PFSK-1 (cell line): ENCODE measurements at regions not wholly inside any gene's neighbourhood (a gene's known extent, or its start where the extent isn't known, plus 50 kb on each side); places are given as distances from the start of the nearest gene placed in this dataset.

ENCODE experiments used
- FOXP2 ChIP-seq: optimal IDR thresholded peaks from 2 replicates; pipeline ENCODE3; 2011; ENCODE audit warnings: borderline replicate concordance, control low read depth, inconsistent platforms; ENCODE audit not compliant: insufficient read depth; ENCODE audit errors: extremely low read length, extremely low read depth
- POLR2AphosphoS5 ChIP-seq: IDR thresholded peaks from 2 replicates; pipeline ENCODE4 v1.6.1; 2012; ENCODE audit warnings: low read depth, mild to moderate bottlenecking, control low read depth, low read length, moderate library complexity
- REST ChIP-seq, 2 experiments: IDR thresholded peaks; 2 replicates each; pipeline versions ENCODE4 v1.6.1 to v1.8.0; 2011 to 2012; ENCODE audit warnings: low read depth in 2 of 2, low read length in 2 of 2, control low read depth in 1 of 2, inconsistent platforms in 1 of 2, mild to moderate bottlenecking in 1 of 2, moderate library complexity in 1 of 2; ENCODE audit not compliant: insufficient read depth in 1 of 2
- SIN3A ChIP-seq: IDR thresholded peaks from 2 replicates; pipeline ENCODE4 v1.6.1; 2012; ENCODE audit warnings: mild to moderate bottlenecking, low read length, moderate library complexity, borderline replicate concordance; ENCODE audit not compliant: insufficient read depth
- TAF1 ChIP-seq: IDR thresholded peaks from 2 replicates; pipeline ENCODE4 v1.6.1; 2012; ENCODE audit warnings: low read length, control low read depth, borderline replicate concordance; ENCODE audit not compliant: insufficient read depth

GRCh38 chr1:4351453-4351852 lies 303.0 kb upstream of the AJAP1 start:
- no peak for TF ChIP-seq SIN3A
- no peak for TF ChIP-seq TAF1
- TF ChIP-seq REST (IDR thresholded peaks at IDR 0.05; ENCODE audit: insufficient read depth in 1 of 2, low read depth in 2 of 2, low read length in 2 of 2), result no peak
- no peak for TF ChIP-seq POLR2AphosphoS5
- TF ChIP-seq FOXP2, result no peak

GRCh38 chr1:4353090-4353856 lies 301.1 kb upstream of the AJAP1 start:
- TF ChIP-seq SIN3A (no peak), FOXP2 (no peak), REST (IDR thresholded peaks at IDR 0.05; ENCODE audit: insufficient read depth in 1 of 2, low read depth in 2 of 2, low read length in 2 of 2) (no peak), TAF1 (no peak), POLR2AphosphoS5 (no peak)

- no peak for TF ChIP-seq TAF1
- no peak for TF ChIP-seq POLR2AphosphoS5
- no peak for TF ChIP-seq SIN3A
- no peak for TF ChIP-seq FOXP2
Measured at GRCh38 chr1:4355839-4356238, 298.6 kb upstream of the AJAP1 start.

GRCh38 chr1:4362314-4363044 lies 291.9 kb upstream of the AJAP1 start:
- no peak for TF ChIP-seq REST (IDR thresholded peaks at IDR 0.05; ENCODE audit: insufficient read depth in 1 of 2, low read depth in 2 of 2, low read length in 2 of 2)
- TF ChIP-seq POLR2AphosphoS5, result no peak
- no peak for TF ChIP-seq TAF1
- TF ChIP-seq FOXP2, result no peak
- TF ChIP-seq SIN3A, result no peak

- no peak for TF ChIP-seq SIN3A
- TF ChIP-seq TAF1, result no peak
- no peak for TF ChIP-seq FOXP2
- TF ChIP-seq POLR2AphosphoS5, result no peak
- TF ChIP-seq REST (IDR thresholded peaks at IDR 0.05; ENCODE audit: insufficient read depth in 1 of 2, low read depth in 2 of 2, low read length in 2 of 2), result no peak
Measured at GRCh38 chr1:4366091-4366490, 288.3 kb upstream of the AJAP1 start.
